ENCODE measurements at regions not wholly inside any gene's neighbourhood (a gene's known extent, or its start where the extent isn't known, plus 50 kb on each side); places are given as distances from the start of the nearest gene placed in this dataset.
"Not testable (repeated sequence)": the region's sequence is repeated elsewhere in the genome, so short reads cannot be mapped to it uniquely, and the experiment has no call there.

- H3K4me3 Mint-ChIP-seq; DNase-seq (ENCODE audit: low spot score in 2 of 2); H3K36me3 Mint-ChIP-seq (ENCODE audit: insufficient read depth); ATAC-seq (replicated peaks; ENCODE audit: extremely low read depth, poor library complexity, severe bottlenecking); H3K4me1 Mint-ChIP-seq; H3K27me3 Mint-ChIP-seq; H3K27ac Mint-ChIP-seq (ENCODE audit: low read depth): not testable (repeated sequence)
- H3K9me3 Mint-ChIP-seq, result peaks cover 31% of the 10 kb centered on the region
These were observed 177.7 kb downstream of the PCDH18 start for GRCh38 chr4:137354562-137354961.

- no peaks in the 10 kb centered on the region for H3K27me3 Mint-ChIP-seq
- DNase-seq (ENCODE audit: low spot score in 2 of 2) (no peak), ATAC-seq (replicated peaks; ENCODE audit: extremely low read depth, poor library complexity, severe bottlenecking) (no peak)
- peaks cover 10% of the 10 kb centered on the region for H3K9me3 Mint-ChIP-seq
- H3K4me3 Mint-ChIP-seq, result no peak overlapping the region
- H3K27ac Mint-ChIP-seq (ENCODE audit: low read depth), result no peak overlapping the region
- no peaks in the 10 kb centered on the region for H3K36me3 Mint-ChIP-seq (ENCODE audit: insufficient read depth)
- H3K4me1 Mint-ChIP-seq, result no peaks in the 10 kb centered on the region
These were observed 184.9 kb downstream of the PCDH18 start for GRCh38 chr4:137347371-137347770.

GRCh38 chr4:137345597-137345996 lies 186.7 kb downstream of the PCDH18 start:
- no peak overlapping the region for H3K4me3 Mint-ChIP-seq
- ATAC-seq (replicated peaks; ENCODE audit: extremely low read depth, poor library complexity, severe bottlenecking) (no peak), DNase-seq (ENCODE audit: low spot score in 2 of 2) (no peak)
- no peaks in the 10 kb centered on the region for H3K4me1 Mint-ChIP-seq
- H3K9me3 Mint-ChIP-seq, result no peaks in the 10 kb centered on the region
- no peaks in the 10 kb centered on the region for H3K36me3 Mint-ChIP-seq (ENCODE audit: insufficient read depth)
- H3K27ac Mint-ChIP-seq (ENCODE audit: low read depth), result no peak overlapping the region
- H3K27me3 Mint-ChIP-seq, result no peaks in the 10 kb centered on the region

GRCh38 chr4:137343221-137343620 lies 189.1 kb downstream of the PCDH18 start:
- Mint-ChIP-seq H3K36me3 (ENCODE audit: insufficient read depth) (no peaks in the 10 kb centered on the region), H3K27ac (ENCODE audit: low read depth) (no peak overlapping the region), H3K9me3 (peaks cover 5% of the 10 kb centered on the region), H3K4me3 (no peak overlapping the region), H3K4me1 (no peaks in the 10 kb centered on the region), H3K27me3 (no peaks in the 10 kb centered on the region)
- DNase-seq (ENCODE audit: low spot score in 2 of 2) (no peak), ATAC-seq (replicated peaks; ENCODE audit: extremely low read depth, poor library complexity, severe bottlenecking) (no peak)

GRCh38 chr4:137333031-137333430 lies 199.3 kb downstream of the PCDH18 start:
- no peak overlapping the region for H3K4me3 Mint-ChIP-seq
- peaks cover 43% of the 10 kb centered on the region for H3K9me3 Mint-ChIP-seq
- H3K27ac Mint-ChIP-seq (ENCODE audit: low read depth), result no peak overlapping the region
- DNase-seq (ENCODE audit: low spot score in 2 of 2) (no peak), ATAC-seq (replicated peaks; ENCODE audit: extremely low read depth, poor library complexity, severe bottlenecking) (no peak)
- no peaks in the 10 kb centered on the region for H3K27me3 Mint-ChIP-seq
- H3K36me3 Mint-ChIP-seq (ENCODE audit: insufficient read depth), result no peaks in the 10 kb centered on the region
- no peaks in the 10 kb centered on the region for H3K4me1 Mint-ChIP-seq

- Mint-ChIP-seq H3K4me1 (no peaks in the 10 kb centered on the region), H3K27me3 (no peaks in the 10 kb centered on the region), H3K4me3 (no peak overlapping the region), H3K9me3 (no peaks in the 10 kb centered on the region), H3K36me3 (ENCODE audit: insufficient read depth) (no peaks in the 10 kb centered on the region), H3K27ac (ENCODE audit: low read depth) (no peak overlapping the region)
- no peak for DNase-seq (ENCODE audit: low spot score in 2 of 2)
- ATAC-seq (replicated peaks; ENCODE audit: extremely low read depth, poor library complexity, severe bottlenecking), result no peak
These were observed 220.0 kb downstream of the PCDH18 start for GRCh38 chr4:137312257-137312656.

GRCh38 chr4:137310593-137311490 lies 221.5 kb downstream of the PCDH18 start:
- no peak overlapping the region for H3K27ac Mint-ChIP-seq (ENCODE audit: low read depth)
- H3K4me3 Mint-ChIP-seq, result no peak overlapping the region
- ATAC-seq (replicated peaks; ENCODE audit: extremely low read depth, poor library complexity, severe bottlenecking) (no peak), DNase-seq (ENCODE audit: low spot score in 2 of 2) (no peak)
- no peaks in the 10 kb centered on the region for H3K27me3 Mint-ChIP-seq
- no peaks in the 10 kb centered on the region for H3K36me3 Mint-ChIP-seq (ENCODE audit: insufficient read depth)
- H3K9me3 Mint-ChIP-seq, result no peaks in the 10 kb centered on the region
- no peaks in the 10 kb centered on the region for H3K4me1 Mint-ChIP-seq

- no peaks in the 10 kb centered on the region for H3K36me3 Mint-ChIP-seq (ENCODE audit: insufficient read depth)
- DNase-seq (ENCODE audit: low spot score in 2 of 2) (no peak), ATAC-seq (replicated peaks; ENCODE audit: extremely low read depth, poor library complexity, severe bottlenecking) (no peak)
- no peaks in the 10 kb centered on the region for H3K9me3 Mint-ChIP-seq
- no peaks in the 10 kb centered on the region for H3K4me1 Mint-ChIP-seq
- H3K27ac Mint-ChIP-seq (ENCODE audit: low read depth), result no peak overlapping the region
- no peaks in the 10 kb centered on the region for H3K27me3 Mint-ChIP-seq
- no peak overlapping the region for H3K4me3 Mint-ChIP-seq
These were observed 222.1 kb downstream of the PCDH18 start for GRCh38 chr4:137310166-137310565.

GRCh38 chr4:137309424-137309823 lies 222.9 kb downstream of the PCDH18 start:
- no peak overlapping the region for H3K4me3 Mint-ChIP-seq
- H3K9me3 Mint-ChIP-seq, result no peaks in the 10 kb centered on the region
- H3K27me3 Mint-ChIP-seq, result no peaks in the 10 kb centered on the region
- no peaks in the 10 kb centered on the region for H3K4me1 Mint-ChIP-seq
- no peaks in the 10 kb centered on the region for H3K36me3 Mint-ChIP-seq (ENCODE audit: insufficient read depth)
- ATAC-seq (replicated peaks; ENCODE audit: extremely low read depth, poor library complexity, severe bottlenecking), result no peak
- DNase-seq (ENCODE audit: low spot score in 2 of 2), result no peak
- no peak overlapping the region for H3K27ac Mint-ChIP-seq (ENCODE audit: low read depth)

- H3K9me3 Mint-ChIP-seq, result peaks cover 9% of the 10 kb centered on the region
- DNase-seq (ENCODE audit: low spot score in 2 of 2) (no peak), ATAC-seq (replicated peaks; ENCODE audit: extremely low read depth, poor library complexity, severe bottlenecking) (no peak)
- no peaks in the 10 kb centered on the region for H3K27me3 Mint-ChIP-seq
- H3K27ac Mint-ChIP-seq (ENCODE audit: low read depth), result no peak overlapping the region
- no peaks in the 10 kb centered on the region for H3K36me3 Mint-ChIP-seq (ENCODE audit: insufficient read depth)
- H3K4me1 Mint-ChIP-seq, result no peaks in the 10 kb centered on the region
- no peak overlapping the region for H3K4me3 Mint-ChIP-seq
These were observed 224.5 kb downstream of the PCDH18 start for GRCh38 chr4:137307806-137308205.

- Mint-ChIP-seq H3K4me1 (no peaks in the 10 kb centered on the region), H3K9me3 (peaks cover 42% of the 10 kb centered on the region), H3K27me3 (no peaks in the 10 kb centered on the region), H3K4me3 (no peak overlapping the region), H3K36me3 (ENCODE audit: insufficient read depth) (no peaks in the 10 kb centered on the region), H3K27ac (ENCODE audit: low read depth) (no peak overlapping the region)
- no peak for ATAC-seq (replicated peaks; ENCODE audit: extremely low read depth, poor library complexity, severe bottlenecking)
- no peak for DNase-seq (ENCODE audit: low spot score in 2 of 2)
These were observed 231.5 kb downstream of the PCDH18 start for GRCh38 chr4:137300776-137301175.

GRCh38 chr4:137299281-137299680 lies 233.0 kb downstream of the PCDH18 start:
- Mint-ChIP-seq H3K36me3 (ENCODE audit: insufficient read depth) (no peaks in the 10 kb centered on the region), H3K27ac (ENCODE audit: low read depth) (no peak overlapping the region), H3K27me3 (no peaks in the 10 kb centered on the region), H3K4me1 (no peaks in the 10 kb centered on the region), H3K4me3 (no peak overlapping the region), H3K9me3 (peaks cover 50% of the 10 kb centered on the region)
- ATAC-seq (replicated peaks; ENCODE audit: extremely low read depth, poor library complexity, severe bottlenecking) (no peak), DNase-seq (ENCODE audit: low spot score in 2 of 2) (no peak)

GRCh38 chr4:137293281-137293680 lies 239.0 kb downstream of the PCDH18 start:
- DNase-seq (ENCODE audit: low spot score in 2 of 2), result no peak
- peaks cover 22% of the 10 kb centered on the region for H3K9me3 Mint-ChIP-seq
- H3K4me3 Mint-ChIP-seq, result no peak overlapping the region
- no peaks in the 10 kb centered on the region for H3K4me1 Mint-ChIP-seq
- no peak for ATAC-seq (replicated peaks; ENCODE audit: extremely low read depth, poor library complexity, severe bottlenecking)
- no peaks in the 10 kb centered on the region for H3K36me3 Mint-ChIP-seq (ENCODE audit: insufficient read depth)
- H3K27me3 Mint-ChIP-seq, result no peaks in the 10 kb centered on the region
- no peak overlapping the region for H3K27ac Mint-ChIP-seq (ENCODE audit: low read depth)

All from central memory CD8-positive, alpha-beta T cell (primary cell).